ENCODE measurements at regions not wholly inside any gene's neighbourhood (a gene's known extent, or its start where the extent isn't known, plus 50 kb on each side); places are given as distances from the start of the nearest gene placed in this dataset.

GRCh38 chr7:49692516-49692915 lies 80.9 kb upstream of the VWC2 start:
- no peak for TF ChIP-seq POLR2A (IDR thresholded peaks at IDR 0.05)
- TF ChIP-seq CTCF (IDR thresholded peaks at IDR 0.05) = no peak
- no peak for TF ChIP-seq EP300 (IDR thresholded peaks at IDR 0.05)
- no peak overlapping the region for H3K4me3 ChIP-seq
- H3K27me3 ChIP-seq = no peaks in the 10 kb centered on the region
- WGBS, 3 donors = 8 to 27% (median 12%) methylated on average over 2 of the region's 2 CpGs
- H3K27ac ChIP-seq = no peak overlapping the region
- no peak for DNase-seq
- no peaks in the 10 kb centered on the region for H3K36me3 ChIP-seq
- no peaks in the 10 kb centered on the region for H3K4me1 ChIP-seq (ENCODE audit: insufficient read depth)
- intact Hi-C loops (cut with DNase I) = no loop called here
- no peaks in the 10 kb centered on the region for H3K9me3 ChIP-seq

- Histone ChIP-seq H3K9me3 (no peaks in the 10 kb centered on the region), H3K36me3 (no peaks in the 10 kb centered on the region), H3K27ac (no peak overlapping the region), H3K27me3 (no peaks in the 10 kb centered on the region), H3K4me3 (no peak overlapping the region), H3K4me1 (ENCODE audit: insufficient read depth) (no peaks in the 10 kb centered on the region)
- TF ChIP-seq POLR2A (IDR thresholded peaks at IDR 0.05) = no peak
- TF ChIP-seq CTCF (IDR thresholded peaks at IDR 0.05) = no peak
- TF ChIP-seq EP300 (IDR thresholded peaks at IDR 0.05) = no peak
- intact Hi-C loops (cut with DNase I) = no loop called here
- DNase-seq = no peak
- WGBS, 3 donors = 88 to 94% (median 94%) methylated on average over 5 of the region's 5 CpGs
Measured at GRCh38 chr7:49695971-49696370, 77.5 kb upstream of the VWC2 start.

GRCh38 chr7:49700841-49701240 lies 72.6 kb upstream of the VWC2 start:
- no peaks in the 10 kb centered on the region for H3K27me3 ChIP-seq
- intact Hi-C loops (cut with DNase I) = no loop called here
- H3K27ac ChIP-seq = no peak overlapping the region
- no peaks in the 10 kb centered on the region for H3K9me3 ChIP-seq
- TF ChIP-seq EP300 (IDR thresholded peaks at IDR 0.05) = no peak
- no peak for TF ChIP-seq CTCF (IDR thresholded peaks at IDR 0.05)
- TF ChIP-seq POLR2A (IDR thresholded peaks at IDR 0.05) = no peak
- no peaks in the 10 kb centered on the region for H3K4me1 ChIP-seq (ENCODE audit: insufficient read depth)
- H3K4me3 ChIP-seq = no peak overlapping the region
- no peaks in the 10 kb centered on the region for H3K36me3 ChIP-seq
- DNase-seq = no peak
- 95% methylated on average over 13 of the region's 13 CpGs for WGBS, 3 donors

GRCh38 chr7:49702099-49702498 lies 71.3 kb upstream of the VWC2 start:
- H3K4me1 ChIP-seq (ENCODE audit: insufficient read depth) = no peaks in the 10 kb centered on the region
- intact Hi-C loops (cut with DNase I) = no loop called here
- H3K36me3 ChIP-seq = no peaks in the 10 kb centered on the region
- H3K27ac ChIP-seq = no peak overlapping the region
- DNase-seq = no peak
- TF ChIP-seq CTCF (IDR thresholded peaks at IDR 0.05) (no peak), POLR2A (IDR thresholded peaks at IDR 0.05) (no peak), EP300 (IDR thresholded peaks at IDR 0.05) (no peak)
- H3K4me3 ChIP-seq = no peak overlapping the region
- H3K27me3 ChIP-seq = no peaks in the 10 kb centered on the region
- 76 to 87% (median 84%) methylated on average over 2 of the region's 2 CpGs for WGBS, 3 donors
- no peaks in the 10 kb centered on the region for H3K9me3 ChIP-seq

GRCh38 chr7:49703337-49703736 lies 70.1 kb upstream of the VWC2 start:
- Histone ChIP-seq H3K36me3 (no peaks in the 10 kb centered on the region), H3K4me3 (no peak overlapping the region), H3K9me3 (no peaks in the 10 kb centered on the region), H3K27ac (no peak overlapping the region), H3K4me1 (ENCODE audit: insufficient read depth) (no peaks in the 10 kb centered on the region), H3K27me3 (no peaks in the 10 kb centered on the region)
- intact Hi-C loops (cut with DNase I) = no loop called here
- no peak for TF ChIP-seq CTCF (IDR thresholded peaks at IDR 0.05)
- no peak for TF ChIP-seq POLR2A (IDR thresholded peaks at IDR 0.05)
- TF ChIP-seq EP300 (IDR thresholded peaks at IDR 0.05) = no peak
- DNase-seq = no peak
- WGBS, 3 donors = 82 to 85% (median 82%) methylated on average over 4 of the region's 4 CpGs
